Epithelial cell of esophagus (primary cell): ENCODE measurements at regions not wholly inside any gene's neighbourhood (a gene's known extent, or its start where the extent isn't known, plus 50 kb on each side); places are given as distances from the start of the nearest gene placed in this dataset.
"Not testable (repeated sequence)": the region's sequence is repeated elsewhere in the genome, so short reads cannot be mapped to it uniquely, and the experiment has no call there.

Experiments used
- DNase-seq: peaks from one replicate; pipeline ENCODE4 v3.0.0; 2010; ENCODE audit warnings: low read depth
- H3K4me3 ChIP-seq: 2 replicates; pipeline ENCODE4 v1.5.1; 2011; ENCODE audit warnings: mild to moderate bottlenecking, low read length, control low read depth
- TF ChIP-seq, protein P1 (sequence below): IDR thresholded peaks from 2 replicates; pipeline ENCODE4 v1.5.1; 2011; ENCODE audit warnings: low read depth, mild to moderate bottlenecking, low read length, control low read depth, inconsistent platforms; ENCODE audit not compliant: insufficient read depth; ENCODE audit errors: missing control alignments

GRCh38 chr2:160596441-160596840 lies 102.8 kb upstream of the RBMS1 start:
- no peak overlapping the region for H3K4me3 ChIP-seq
- no peak for DNase-seq
- TF ChIP-seq, protein P1, sequence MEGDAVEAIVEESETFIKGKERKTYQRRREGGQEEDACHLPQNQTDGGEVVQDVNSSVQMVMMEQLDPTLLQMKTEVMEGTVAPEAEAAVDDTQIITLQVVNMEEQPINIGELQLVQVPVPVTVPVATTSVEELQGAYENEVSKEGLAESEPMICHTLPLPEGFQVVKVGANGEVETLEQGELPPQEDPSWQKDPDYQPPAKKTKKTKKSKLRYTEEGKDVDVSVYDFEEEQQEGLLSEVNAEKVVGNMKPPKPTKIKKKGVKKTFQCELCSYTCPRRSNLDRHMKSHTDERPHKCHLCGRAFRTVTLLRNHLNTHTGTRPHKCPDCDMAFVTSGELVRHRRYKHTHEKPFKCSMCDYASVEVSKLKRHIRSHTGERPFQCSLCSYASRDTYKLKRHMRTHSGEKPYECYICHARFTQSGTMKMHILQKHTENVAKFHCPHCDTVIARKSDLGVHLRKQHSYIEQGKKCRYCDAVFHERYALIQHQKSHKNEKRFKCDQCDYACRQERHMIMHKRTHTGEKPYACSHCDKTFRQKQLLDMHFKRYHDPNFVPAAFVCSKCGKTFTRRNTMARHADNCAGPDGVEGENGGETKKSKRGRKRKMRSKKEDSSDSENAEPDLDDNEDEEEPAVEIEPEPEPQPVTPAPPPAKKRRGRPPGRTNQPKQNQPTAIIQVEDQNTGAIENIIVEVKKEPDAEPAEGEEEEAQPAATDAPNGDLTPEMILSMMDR, result no peak

DNA sequence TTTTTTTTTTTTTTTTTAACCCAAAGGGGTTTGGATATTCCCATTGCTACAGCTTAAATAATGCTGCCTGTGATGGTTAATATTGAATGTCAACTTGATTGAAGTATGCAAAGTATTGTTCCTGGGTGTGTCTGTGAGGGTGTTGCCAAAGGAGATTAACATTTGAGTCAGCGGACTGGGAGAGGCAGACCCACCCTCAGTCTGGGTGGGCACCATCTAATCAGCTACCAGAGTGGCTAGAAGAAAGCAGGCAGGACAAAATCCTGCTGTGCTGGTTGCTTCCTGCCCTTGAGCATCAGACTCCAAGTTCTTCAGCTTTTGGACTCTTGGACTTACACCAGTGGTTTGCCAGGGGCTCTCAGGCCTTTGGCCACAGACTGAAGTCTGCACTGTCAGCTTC lies 106.8 kb upstream of the RBMS1 start:
- DNase-seq, H3K4me3 ChIP-seq: not testable (repeated sequence)

DNA sequence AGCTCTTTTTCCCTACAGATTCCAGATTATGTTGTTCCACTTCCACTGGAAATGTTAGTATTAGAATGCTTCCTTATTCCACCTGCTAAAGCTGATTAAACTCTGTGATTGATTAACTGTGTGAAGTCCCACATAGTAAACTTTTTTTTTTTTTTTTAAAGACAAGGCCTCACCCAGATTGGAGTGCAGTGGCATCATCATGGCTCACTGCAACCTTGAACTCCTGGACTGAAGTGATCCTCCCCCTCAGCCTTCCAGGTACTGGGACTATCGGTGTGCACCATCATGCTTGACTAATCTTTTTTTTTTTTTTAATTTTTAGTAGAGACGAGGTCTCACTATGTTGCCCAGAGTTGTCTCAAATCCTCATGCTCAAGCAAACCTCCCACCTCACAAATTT lies 108.5 kb upstream of the RBMS1 start:
- H3K4me3 ChIP-seq, result no peak overlapping the region
- no peak for DNase-seq
- TF ChIP-seq, protein P1, result no peak

DNA sequence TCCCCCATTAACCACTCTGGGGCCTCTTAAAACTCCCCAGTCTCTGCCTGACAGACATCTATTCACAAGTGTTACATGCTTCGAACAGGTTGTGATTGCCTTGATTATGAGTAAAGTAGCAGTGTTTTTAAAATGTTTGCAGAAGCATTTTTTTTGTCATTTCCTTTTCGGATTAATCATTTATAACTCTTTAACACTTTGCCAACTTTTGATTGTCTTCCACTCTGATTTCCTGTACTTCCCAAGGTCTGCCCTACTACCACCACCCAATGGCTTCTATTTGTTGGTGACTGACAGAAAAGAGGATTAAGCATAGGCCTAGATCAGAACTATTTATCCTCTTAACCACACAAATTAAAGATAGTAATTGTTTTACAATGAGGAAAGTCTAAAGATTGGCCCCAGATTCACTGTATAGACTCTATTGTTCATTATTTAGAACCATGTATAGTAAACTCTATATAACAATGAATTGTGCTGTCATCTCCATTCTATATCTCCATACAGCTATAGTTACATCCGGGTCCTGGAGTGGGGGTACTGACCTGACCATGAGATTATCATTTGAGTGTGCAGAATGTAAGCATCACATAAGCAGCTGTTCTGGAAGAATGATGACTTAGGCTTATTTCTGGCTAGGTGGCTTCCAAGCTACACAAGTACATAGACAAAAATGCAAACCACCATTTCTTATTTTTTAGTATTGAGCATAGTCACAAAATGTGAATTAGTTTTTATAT lies 110.3 kb upstream of the RBMS1 start:
- DNase-seq, result no peak
- TF ChIP-seq, protein P1, result no peak
- H3K4me3 ChIP-seq, result no peak overlapping the region

- DNase-seq, result no peak
- no peak overlapping the region for H3K4me3 ChIP-seq
- TF ChIP-seq, protein P1, result no peak
These were observed 112.7 kb upstream of the RBMS1 start for GRCh38 chr2:160606341-160606740.

DNA sequence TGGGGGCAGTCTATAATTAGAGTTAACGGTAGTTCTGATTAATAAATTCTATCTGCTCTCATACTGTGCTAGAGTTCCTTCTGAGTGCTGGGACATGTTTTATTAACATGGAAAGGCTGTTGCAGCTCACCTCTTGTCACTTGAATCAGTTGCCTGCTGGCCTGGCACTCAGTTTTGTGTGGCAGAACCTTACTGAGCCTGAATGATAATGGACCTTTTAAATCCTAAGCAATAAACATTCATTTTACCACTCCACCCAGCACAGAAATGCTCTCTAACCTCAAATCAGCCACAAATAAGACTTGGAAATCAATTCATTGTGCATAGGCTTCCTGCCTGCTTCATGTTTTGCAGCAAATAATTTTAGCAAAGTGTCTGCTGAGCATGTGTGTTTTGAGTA lies 115.0 kb upstream of the RBMS1 start:
- TF ChIP-seq, protein P1, result no peak
- no peak overlapping the region for H3K4me3 ChIP-seq
- DNase-seq, result no peak

DNA sequence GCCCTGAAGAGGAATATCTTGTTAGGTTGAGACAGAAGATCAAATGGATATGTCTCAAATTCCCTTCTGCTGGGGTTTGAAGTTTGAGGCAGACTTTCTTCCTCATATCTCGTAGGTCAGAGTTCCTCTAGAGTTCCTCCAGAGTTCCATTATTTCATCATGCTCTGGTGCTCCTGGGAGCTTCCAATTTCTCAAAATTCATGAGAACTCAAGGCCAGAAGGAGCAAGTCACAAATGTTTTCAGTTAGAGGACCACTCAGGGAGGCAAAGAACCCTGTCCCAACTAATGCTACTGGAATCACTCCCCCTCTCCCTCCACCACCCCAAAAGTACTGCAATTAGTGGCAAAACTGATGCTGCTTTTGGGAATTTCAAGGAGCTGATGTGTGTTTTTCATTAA lies 115.7 kb upstream of the RBMS1 start:
- no peak overlapping the region for H3K4me3 ChIP-seq
- TF ChIP-seq, protein P1, result no peak
- DNase-seq, result no peak
